Hematopoietic multipotent progenitor cell treated with erythropoietin and hydrocortisone succinate and interleukin-3 and kit ligand, for 6 days (in vitro differentiated cells): ENCODE measurements at regions not wholly inside any gene's neighbourhood (a gene's known extent, or its start where the extent isn't known, plus 50 kb on each side); places are given as distances from the start of the nearest gene placed in this dataset.

Experiments
- DNase-seq: peaks from one replicate; pipeline ENCODE4 v3.0.0-alpha.2; 2015

- DNase-seq: no peak
These were observed 595.6 kb downstream of the CAAP1 start for GRCh38 chr9:26296910-26297572.

GRCh38 chr9:26292943-26293342 lies 599.7 kb downstream of the CAAP1 start:
- DNase-seq: no peak

GRCh38 chr9:26271495-26272122 lies 593.4 kb upstream of the TUSC1 start:
- DNase-seq: no peak

- DNase-seq: no peak
These were observed 588.0 kb upstream of the TUSC1 start for GRCh38 chr9:26266146-26266793.

- no peak for DNase-seq
These were observed 586.7 kb upstream of the TUSC1 start for GRCh38 chr9:26264709-26265601.

GRCh38 chr9:26263478-26263877 lies 585.2 kb upstream of the TUSC1 start:
- DNase-seq: no peak

GRCh38 chr9:26262421-26263107 lies 584.3 kb upstream of the TUSC1 start:
- no peak for DNase-seq

GRCh38 chr9:26261503-26262330 lies 583.5 kb upstream of the TUSC1 start:
- no peak for DNase-seq

GRCh38 chr9:26260238-26260637 lies 582.0 kb upstream of the TUSC1 start:
- DNase-seq: no peak

GRCh38 chr9:26247861-26248260 lies 569.6 kb upstream of the TUSC1 start:
- no peak for DNase-seq

- DNase-seq: no peak
These were observed 566.6 kb upstream of the TUSC1 start for GRCh38 chr9:26244661-26245451.

- no peak for DNase-seq
These were observed 565.5 kb upstream of the TUSC1 start for GRCh38 chr9:26243726-26244125.

GRCh38 chr9:26243029-26243697 lies 564.9 kb upstream of the TUSC1 start:
- DNase-seq: no peak

GRCh38 chr9:26240020-26240419 lies 561.8 kb upstream of the TUSC1 start:
- DNase-seq: no peak

- no peak for DNase-seq
These were observed 559.0 kb upstream of the TUSC1 start for GRCh38 chr9:26237256-26237655.

- DNase-seq: no peak
These were observed 556.6 kb upstream of the TUSC1 start for GRCh38 chr9:26234865-26235264.

- DNase-seq: no peak
These were observed 553.1 kb upstream of the TUSC1 start for GRCh38 chr9:26231391-26231790.

GRCh38 chr9:26229324-26230054 lies 551.2 kb upstream of the TUSC1 start:
- DNase-seq: no peak

- DNase-seq: no peak
These were observed 550.0 kb upstream of the TUSC1 start for GRCh38 chr9:26228273-26228672.

- no peak for DNase-seq
These were observed 543.0 kb upstream of the TUSC1 start for GRCh38 chr9:26221290-26221689.
